H9 (cell line): ENCODE measurements at regions not wholly inside any gene's neighbourhood (a gene's known extent, or its start where the extent isn't known, plus 50 kb on each side); places are given as distances from the start of the nearest gene placed in this dataset.

Source experiments
- DNase-seq: peaks from one replicate; pipeline ENCODE4 v3.0.0-alpha.2; 2017
- H2AFZ ChIP-seq: one replicate; pipeline ENCODE4 v1.6.1; 2013; ENCODE audit warnings: mild to moderate bottlenecking, low read length, control low read depth, moderate library complexity
- H2AK5ac ChIP-seq: 2 replicates; pipeline ENCODE4 v1.6.1; 2013; ENCODE audit warnings: low read length, control low read depth, mixed read lengths; ENCODE audit not compliant: insufficient read length
- H2BK120ac ChIP-seq: one replicate; pipeline ENCODE4 v1.6.1; 2013; ENCODE audit warnings: low read depth, mild to moderate bottlenecking, low read length, control low read depth, inconsistent platforms; ENCODE audit not compliant: poor library complexity, severe bottlenecking
- H2BK12ac ChIP-seq: 2 replicates; pipeline ENCODE4 v1.6.1; 2013; ENCODE audit warnings: low read length, control low read depth, mixed read lengths, low read depth; ENCODE audit not compliant: insufficient read length
- H2BK15ac ChIP-seq: 2 replicates; pipeline ENCODE4 v1.6.1; 2013; ENCODE audit warnings: low read depth, low read length, control low read depth
- H2BK20ac ChIP-seq: one replicate; pipeline ENCODE4 v1.6.1; 2013; ENCODE audit warnings: low read depth, mild to moderate bottlenecking, low read length, control low read depth, inconsistent platforms; ENCODE audit not compliant: poor library complexity, severe bottlenecking
- H2BK5ac ChIP-seq: 2 replicates; pipeline ENCODE4 v1.6.1; 2013; ENCODE audit warnings: low read length, control low read depth, mixed read lengths; ENCODE audit not compliant: insufficient read length
- H3K14ac ChIP-seq: 2 replicates; pipeline ENCODE4 v1.6.1; 2013; ENCODE audit warnings: low read length, control low read depth; ENCODE audit not compliant: insufficient read depth
- H3K18ac ChIP-seq: 2 replicates; pipeline ENCODE4 v1.6.1; 2013; ENCODE audit warnings: low read depth, mild to moderate bottlenecking, mixed read lengths, low read length, control low read depth; ENCODE audit not compliant: insufficient read length
- H3K23ac ChIP-seq: 2 replicates; pipeline ENCODE4 v1.6.1; 2013; ENCODE audit warnings: low read length, control low read depth, mixed read lengths, low read depth; ENCODE audit not compliant: insufficient read length
- H3K23me2 ChIP-seq: 2 replicates; pipeline ENCODE4 v1.6.1; 2013; ENCODE audit warnings: low read depth, mild to moderate bottlenecking, mixed read lengths, low read length, control low read depth; ENCODE audit not compliant: insufficient read length, poor library complexity, severe bottlenecking
- H3K27ac ChIP-seq: 2 replicates; pipeline ENCODE4 v1.5.1; 2013; ENCODE audit warnings: low read length, control low read depth, mixed read lengths, low read depth; ENCODE audit not compliant: insufficient read length
- H3K27me3 ChIP-seq: 2 replicates; pipeline ENCODE4 v1.6.1; 2013; ENCODE audit warnings: low read length, control low read depth, inconsistent platforms; ENCODE audit not compliant: insufficient read depth
- H3K4ac ChIP-seq: 2 replicates; pipeline ENCODE4 v1.6.1; 2013; ENCODE audit warnings: low read depth, mild to moderate bottlenecking, control low read depth, inconsistent platforms, low read length, moderate library complexity
- H3K4me1 ChIP-seq: 2 replicates; pipeline ENCODE4 v1.6.1; 2013; ENCODE audit warnings: low read length, control low read depth, inconsistent platforms; ENCODE audit not compliant: insufficient read depth
- H3K4me2 ChIP-seq: 2 replicates; pipeline ENCODE4 v1.6.1; 2013; ENCODE audit warnings: low read length, control low read depth, mixed read lengths; ENCODE audit not compliant: insufficient read length, insufficient read depth
- H3K56ac ChIP-seq: 2 replicates; pipeline ENCODE4 v1.6.1; 2013; ENCODE audit warnings: low read depth, mild to moderate bottlenecking, mixed read lengths, low read length, control low read depth; ENCODE audit not compliant: insufficient read length
- H3K79me1 ChIP-seq: 2 replicates; pipeline ENCODE4 v1.6.1; 2013; ENCODE audit warnings: low read depth, mild to moderate bottlenecking, moderate library complexity, low read length, control low read depth, inconsistent platforms; ENCODE audit not compliant: insufficient read depth, poor library complexity, severe bottlenecking
- H3K79me2 ChIP-seq: 2 replicates; pipeline ENCODE4 v1.6.1; 2013; ENCODE audit warnings: low read length, control low read depth, inconsistent platforms; ENCODE audit not compliant: insufficient read depth
- H3K9ac ChIP-seq: 2 replicates; pipeline ENCODE4 v1.6.1; 2013; ENCODE audit warnings: low read length, control low read depth, mixed read lengths; ENCODE audit not compliant: insufficient read length; ENCODE audit errors: extremely low read depth
- H3K9me3 ChIP-seq: one replicate; pipeline ENCODE4 v1.6.1; 2013; ENCODE audit warnings: low read depth, low read length, inconsistent platforms; ENCODE audit not compliant: control insufficient read depth
- H3T11ph ChIP-seq: one replicate; pipeline ENCODE4 v1.6.1; 2013; ENCODE audit warnings: mild to moderate bottlenecking, low read length, control low read depth, inconsistent platforms
- H4K20me1 ChIP-seq: one replicate; pipeline ENCODE4 v1.6.1; 2013; ENCODE audit not compliant: control insufficient read depth, insufficient read length, insufficient read depth
- H4K5ac ChIP-seq: 2 replicates; pipeline ENCODE4 v1.6.1; 2013; ENCODE audit warnings: low read depth, mild to moderate bottlenecking, mixed read lengths, low read length, control low read depth; ENCODE audit not compliant: insufficient read length
- H4K8ac ChIP-seq: replicated peaks from 2 replicates; pipeline ENCODE4 v1.6.1; 2013; ENCODE audit warnings: low read length, control low read depth, mixed read lengths, low read depth; ENCODE audit not compliant: insufficient read length
- H4K91ac ChIP-seq: 2 replicates; pipeline ENCODE4 v1.6.1; 2013; ENCODE audit warnings: low read depth, mild to moderate bottlenecking, moderate library complexity, mixed read lengths, low read length, control low read depth; ENCODE audit not compliant: insufficient read length
- H3K27ac Mint-ChIP-seq, 3 experiments: 2 replicates in 2 of 3; 3 replicates in 1 of 3; pipeline ENCODE4 v1.8.0; 2020 to 2021; ENCODE audit warnings: mixed read lengths in 3 of 3, mild to moderate bottlenecking in 1 of 3, moderate library complexity in 1 of 3
- H3K27me3 Mint-ChIP-seq: 2 replicates; pipeline ENCODE4 v1.8.0; 2021; ENCODE audit warnings: low read depth, mild to moderate bottlenecking, moderate library complexity, mixed read lengths
- H3K36me3 Mint-ChIP-seq, 3 experiments: 2 replicates in 2 of 3; 3 replicates in 1 of 3; pipeline ENCODE4 v1.8.0; 2020 to 2021; ENCODE audit warnings: low read depth in 3 of 3, mixed read lengths in 3 of 3; ENCODE audit not compliant: insufficient read depth in 1 of 3
- H3K4me1 Mint-ChIP-seq, 2 experiments: 2 replicates each; pipeline ENCODE4 v1.8.0; 2020; ENCODE audit warnings: mixed read lengths in 2 of 2
- H3K4me3 Mint-ChIP-seq, 2 experiments: 2 replicates in 1 of 2; 3 replicates in 1 of 2; pipeline ENCODE4 v1.8.0; 2020 to 2021; ENCODE audit warnings: mild to moderate bottlenecking in 2 of 2, mixed read lengths in 2 of 2, moderate library complexity in 1 of 2
- H3K9me3 Mint-ChIP-seq, 2 experiments: 2 replicates in 1 of 2; 3 replicates in 1 of 2; pipeline ENCODE4 v1.8.0; 2020; ENCODE audit warnings: mild to moderate bottlenecking in 2 of 2, mixed read lengths in 2 of 2, moderate library complexity in 1 of 2
- CTCF ChIP-seq: fragments of 200-600 bp; sonication (generic); conservative IDR thresholded peaks from 3 replicates; pipeline ENCODE4 v1.8.0; 2021; ENCODE audit warnings: antibody characterized with exemption, mild to moderate bottlenecking
- WGBS: extraction: QIAGEN DNeasy Blood & Tissue Kit; methylation state at CpG from one replicate; pipeline ENCODE4 v1.1.7; 2013; ENCODE audit warnings: missing lambda C conversion rate, low lambda C conversion rate, mixed read lengths; ENCODE audit not compliant: insufficient read length; ENCODE audit errors: extremely low coverage; 5-methylcytosine and 5-hydroxymethylcytosine counted together

DNA sequence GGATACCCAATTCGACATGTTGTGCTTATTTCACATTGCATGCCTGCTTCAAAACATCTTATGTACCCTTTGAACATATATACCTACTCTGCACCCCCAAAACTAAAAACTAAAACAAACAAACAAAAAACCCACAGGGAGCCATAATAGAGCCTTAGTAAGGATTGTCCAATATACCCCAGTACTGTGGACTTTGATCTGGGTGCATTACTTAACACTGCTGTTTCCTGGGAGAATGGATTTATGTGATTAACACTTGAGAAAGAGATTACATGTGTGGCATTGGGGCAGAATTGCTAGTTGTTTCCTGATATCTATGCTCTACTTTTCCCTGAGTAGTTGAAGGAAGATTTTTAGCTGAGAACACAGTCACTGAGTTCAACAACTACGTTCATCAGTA, 583.4 kb upstream of the ROBO1 start:
- Mint-ChIP-seq H3K36me3 (no peaks in the 10 kb centered on the region), H3K27me3 (no peaks in the 10 kb centered on the region), H3K4me3 (no peak overlapping the region), H3K9me3 (no peaks in the 10 kb centered on the region), H3K27ac (no peak overlapping the region), H3K4me1 (0 out of 4 replicates have a peak, but pooled peaks cover 0 to 2% of the 10 kb centered on the region in 2 experiments)
- Histone ChIP-seq H3K23ac (no peak overlapping the region), H3K56ac (no peak overlapping the region), H3K14ac (no peak overlapping the region), H3K18ac (no peak overlapping the region), H2AK5ac (no peak overlapping the region), H3K4me2 (no peak overlapping the region), H4K91ac (no peak overlapping the region), H3T11ph (no peak overlapping the region), H2BK20ac (no peak overlapping the region), H3K23me2 (no peaks in the 10 kb centered on the region), H3K79me2 (no peaks in the 10 kb centered on the region), H3K79me1 (no peaks in the 10 kb centered on the region), H2BK12ac (no peak overlapping the region), H3K4me1 (no peaks in the 10 kb centered on the region), H2BK15ac (no peak overlapping the region), H3K4ac (no peak overlapping the region), H4K20me1 (no peaks in the 10 kb centered on the region), H4K5ac (no peak overlapping the region), H3K27ac (no peak overlapping the region), H3K27me3 (no peaks in the 10 kb centered on the region), H2AFZ (no peak overlapping the region), H3K9me3 (no peaks in the 10 kb centered on the region), H2BK120ac (no peak overlapping the region), H2BK5ac (no peak overlapping the region), H4K8ac (no peak overlapping the region), H3K9ac (no peak overlapping the region)
- DNase-seq: no peak
- WGBS: no CpG with 5 or more reads among the region's 2 CpGs
- TF ChIP-seq CTCF: no peak
